HL-60 (cell line): ENCODE measurements at regions not wholly inside any gene's neighbourhood (a gene's known extent, or its start where the extent isn't known, plus 50 kb on each side); places are given as distances from the start of the nearest gene placed in this dataset.

Experiments used
- DNase-seq, 2 experiments: peaks; one replicate each; pipeline ENCODE4 v3.0.0-alpha.2; 2010 to 2020; ENCODE audit warnings: low read depth in 1 of 2, low spot score in 1 of 2
- H3K27ac ChIP-seq: fragments of 250-450 bp; sonication (Bioruptor Pico); replicated peaks from 2 replicates; pipeline ENCODE4 v1.5.1; 2020; ENCODE audit warnings: mild to moderate bottlenecking, moderate library complexity
- H3K27me3 ChIP-seq: fragments of 250-450 bp; sonication (Bioruptor Pico); 2 replicates; pipeline ENCODE4 v1.5.1; 2021; ENCODE audit warnings: mild to moderate bottlenecking, moderate library complexity; ENCODE audit not compliant: insufficient read depth, poor library complexity, severe bottlenecking
- H3K4me3 ChIP-seq: replicated peaks from 2 replicates; pipeline ENCODE4 v1.5.1; 2011; ENCODE audit warnings: mild to moderate bottlenecking, control low read depth, low read length; ENCODE audit not compliant: insufficient read depth
- CTCF ChIP-seq: IDR thresholded peaks from one replicate; pipeline ENCODE4 v1.5.1; 2011; ENCODE audit warnings: low read length, control low read depth, inconsistent platforms; ENCODE audit not compliant: insufficient read depth
- GABPA ChIP-seq: IDR thresholded peaks from 2 replicates; pipeline ENCODE4 v1.6.1; 2012; ENCODE audit warnings: low read depth
- POLR2AphosphoS5 ChIP-seq: IDR thresholded peaks from 2 replicates; pipeline ENCODE4 v1.6.1; 2012; ENCODE audit warnings: low read depth
- REST ChIP-seq: IDR thresholded peaks from 2 replicates; pipeline ENCODE4 v1.6.1; 2012; ENCODE audit warnings: low read depth; ENCODE audit not compliant: insufficient replicate concordance
- SPI1 ChIP-seq: IDR thresholded peaks from 2 replicates; pipeline ENCODE4 v1.6.1; 2012; ENCODE audit warnings: low read depth, mild to moderate bottlenecking, borderline replicate concordance

DNA sequence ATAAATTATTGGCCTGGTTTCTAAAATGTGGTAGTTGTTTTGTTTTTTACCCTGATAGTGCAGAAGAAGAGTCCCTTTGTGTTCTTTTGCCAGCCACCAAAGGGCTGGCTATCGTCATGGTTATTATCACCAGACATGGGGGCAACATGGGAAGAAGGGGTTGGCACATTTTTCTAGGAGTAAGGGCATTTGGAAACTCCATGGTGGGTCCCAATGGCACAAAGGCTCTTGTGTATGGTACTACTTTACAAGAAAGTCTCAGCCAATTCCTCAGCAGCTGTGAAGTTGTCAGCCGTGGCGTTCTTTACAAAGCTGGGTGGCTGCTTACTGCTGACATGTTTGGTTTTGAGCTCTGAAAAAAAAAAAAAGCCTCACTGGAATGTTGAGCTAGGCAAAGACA is 330.4 kb upstream of the ESRRG start:
- no peak for TF ChIP-seq CTCF
- no peak for TF ChIP-seq POLR2AphosphoS5
- no peak for TF ChIP-seq REST
- no peak for TF ChIP-seq SPI1
- no peak for TF ChIP-seq GABPA

DNA sequence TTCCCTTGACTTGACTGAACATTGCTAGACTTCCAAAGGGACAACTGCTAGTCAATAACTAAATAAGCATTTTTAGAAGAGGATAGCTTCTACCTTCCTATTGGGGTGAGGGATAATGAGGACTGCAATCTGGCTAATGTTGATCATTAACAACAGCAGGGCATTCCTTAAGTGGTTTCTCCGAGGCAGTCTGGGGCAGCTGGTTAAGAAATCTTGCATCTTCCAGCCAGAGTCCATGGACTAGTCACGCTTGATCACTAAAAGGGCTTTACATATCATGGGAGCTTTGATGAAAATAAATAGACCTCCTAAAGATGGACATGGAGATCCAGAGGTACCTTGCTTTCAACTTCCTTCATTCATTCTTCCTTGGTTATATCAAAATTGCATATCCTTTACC is 329.4 kb upstream of the ESRRG start:
- TF ChIP-seq GABPA (no peak), REST (no peak), CTCF (no peak), POLR2AphosphoS5 (no peak), SPI1 (no peak)
- H3K27me3 ChIP-seq = no peaks in the 10 kb centered on the region

More for the DNA sequence above, 330.4 kb upstream of the ESRRG start:
- no peak for DNase-seq
- Histone ChIP-seq H3K27ac (no peak overlapping the region), H3K27me3 (no peaks in the 10 kb centered on the region), H3K4me3 (no peak overlapping the region)

GRCh38 chr1:217052196-217052595 is 329.0 kb upstream of the ESRRG start:
- Histone ChIP-seq H3K4me3 (no peak overlapping the region), H3K27ac (no peak overlapping the region), H3K27me3 (no peaks in the 10 kb centered on the region)
- TF ChIP-seq REST (no peak), SPI1 (no peak), CTCF (no peak), POLR2AphosphoS5 (no peak)
- DNase-seq = no peak

More for the DNA sequence above, 329.4 kb upstream of the ESRRG start:
- Histone ChIP-seq H3K27ac (no peak overlapping the region), H3K4me3 (no peak overlapping the region)
- no peak for DNase-seq
